Adrenal gland (tissue), 9 donors: ENCODE measurements at regions not wholly inside any gene's neighbourhood (a gene's known extent, or its start where the extent isn't known, plus 50 kb on each side); places are given as distances from the start of the nearest gene placed in this dataset.

Source experiments
- DNase-seq, 7 donors: peaks; one replicate each; pipeline ENCODE4 v3.0.0-alpha.2; 2019 to 2020
- H3K27ac ChIP-seq, 5 donors: fragments of 200-600 bp; sonication (generic) in 4 of 5; 1 replicate in 3 of 5; 2 replicates in 2 of 5; pipeline versions ENCODE4 v1.5.1 to v1.8.0; 2016 to 2020; ENCODE audit warnings: mild to moderate bottlenecking in 1 of 5
- H3K27me3 ChIP-seq: fragments of 200-600 bp; 2 replicates; pipeline ENCODE4 v1.8.0; 2021
- H3K36me3 ChIP-seq, 2 donors: fragments of 200-600 bp; replicated peaks in 1 of 2; 1 replicate in 1 of 2; 2 replicates in 1 of 2; pipeline versions ENCODE4 v1.5.1 to v1.8.0; 2018 to 2022
- H3K4me1 ChIP-seq, 2 donors: fragments of 200-600 bp; replicated peaks in 1 of 2; 1 replicate in 1 of 2; 2 replicates in 1 of 2; pipeline versions ENCODE4 v1.5.1 to v1.8.0; 2018 to 2021
- H3K4me3 ChIP-seq, 4 donors: fragments of 200-600 bp; sonication (generic) in 3 of 4; one replicate each; pipeline ENCODE4 v1.5.1; 2016 to 2018
- H3K9me3 ChIP-seq, 3 donors: fragments of 200-600 bp; sonication (generic) in 1 of 3; replicated peaks in 1 of 3; 1 replicate in 2 of 3; 2 replicates in 1 of 3; pipeline versions ENCODE4 v1.5.1 to v1.8.0; 2016 to 2021
- CTCF ChIP-seq, 6 experiments: fragments of 450-650 bp in 4 of 6; fragments of 200-600 bp in 2 of 6; sonication (generic) in 1 of 6; IDR thresholded peaks; 1 replicate in 5 of 6; 2 replicates in 1 of 6; pipeline versions ENCODE4 v1.5.1 to v1.8.0; 2016 to 2021; ENCODE audit warnings: antibody characterized with exemption in 6 of 6, mild to moderate bottlenecking in 2 of 6, moderate library complexity in 1 of 6
- POLR2A ChIP-seq, 2 donors: fragments of 450-650 bp; IDR thresholded peaks; one replicate each; pipeline ENCODE4 v1.6.1; 2017; ENCODE audit warnings: antibody characterized with exemption in 2 of 2, mild to moderate bottlenecking in 2 of 2, moderate library complexity in 1 of 2
- WGBS, 4 donors: extraction: QIAGEN DNeasy Blood & Tissue Kit in 2 of 4; methylation state at CpG; one replicate each; pipeline versions ENCODE4 v1.1.5 to v1.1.7; 2013 to 2017; 5-methylcytosine and 5-hydroxymethylcytosine counted together
- intact Hi-C, 2 donors: fragments of 100-400 bp; cut with DNase I; formaldehyde crosslinking; loops; one replicate each; pipeline versions ENCODE4 v1.14.1 to v1.15.0; 2022 to 2023
- donor health status: healthy with polysubstance abuse.
- donor health status: Bipolar disorder and iron deficiency.
- donor health status: DM: yes; HTN: yes; CAD: no.
- donor health status: DM: no; HTN: no; CAD: no.
- donor health status: DM: no; HTN: no; CAD: no.

- intact Hi-C loops = no loop called here
- Histone ChIP-seq H3K4me1 (no peaks in the 10 kb centered on the region), H3K4me3 (no peak overlapping the region), H3K27me3 (no peaks in the 10 kb centered on the region), H3K9me3 (no peaks in the 10 kb centered on the region), H3K36me3 (no peaks in the 10 kb centered on the region), H3K27ac (no peak overlapping the region)
- 59 to 80% (median 72%) methylated on average over 3 of the region's 3 CpGs for WGBS, 4 donors
- no peak for TF ChIP-seq CTCF (IDR thresholded peaks at IDR 0.05)
- TF ChIP-seq POLR2A (IDR thresholded peaks at IDR 0.05) = no peak
- DNase-seq = no peak
Observed at GRCh38 chr3:135760581-135760980, 204.9 kb upstream of the PPP2R3A start.

GRCh38 chr3:135762188-135762856, 203.2 kb upstream of the PPP2R3A start:
- DNase-seq = no peak
- Histone ChIP-seq H3K4me3 (no peak overlapping the region), H3K27ac (no peak overlapping the region), H3K36me3 (no peaks in the 10 kb centered on the region), H3K9me3 (no peaks in the 10 kb centered on the region), H3K4me1 (no peaks in the 10 kb centered on the region), H3K27me3 (no peaks in the 10 kb centered on the region)
- intact Hi-C loops = no loop called here
- WGBS, 4 donors = 20 to 42% (median 36%) methylated on average over 4 of the region's 4 CpGs
- TF ChIP-seq POLR2A (IDR thresholded peaks at IDR 0.05) = no peak
- peak in 1 of 6 experiments; percentile 13 for TF ChIP-seq CTCF (IDR thresholded peaks at IDR 0.05)

- Histone ChIP-seq H3K27me3 (no peaks in the 10 kb centered on the region), H3K36me3 (no peaks in the 10 kb centered on the region), H3K4me3 (no peak overlapping the region), H3K27ac (no peak overlapping the region), H3K9me3 (no peaks in the 10 kb centered on the region), H3K4me1 (no peaks in the 10 kb centered on the region)
- no peak for TF ChIP-seq POLR2A (IDR thresholded peaks at IDR 0.05)
- TF ChIP-seq CTCF (IDR thresholded peaks at IDR 0.05) = no peak
- intact Hi-C loops = no loop called here
- no peak for DNase-seq
- 73 to 79% (median 76%) methylated on average over 2 of the region's 2 CpGs for WGBS, 4 donors
Observed at GRCh38 chr3:135766115-135766514, 199.4 kb upstream of the PPP2R3A start.

- Histone ChIP-seq H3K9me3 (no peaks in the 10 kb centered on the region), H3K27ac (no peak overlapping the region), H3K27me3 (no peaks in the 10 kb centered on the region), H3K4me3 (no peak overlapping the region), H3K4me1 (no peaks in the 10 kb centered on the region), H3K36me3 (no peaks in the 10 kb centered on the region)
- TF ChIP-seq CTCF (IDR thresholded peaks at IDR 0.05) (no peak), POLR2A (IDR thresholded peaks at IDR 0.05) (no peak)
- WGBS, 4 donors = 17 to 30% (median 24%) methylated on average over 3 of the region's 3 CpGs
- intact Hi-C loops = no loop called here
- peak; percentile 18 to 62 (median 24) for DNase-seq
Observed at GRCh38 chr3:135771760-135772159, 193.8 kb upstream of the PPP2R3A start.
